Chondrocyte (in vitro differentiated cells): ENCODE measurements at regions not wholly inside any gene's neighbourhood (a gene's known extent, or its start where the extent isn't known, plus 50 kb on each side); places are given as distances from the start of the nearest gene placed in this dataset.

Source experiments
- DNase-seq: peaks from one replicate; pipeline ENCODE4 v3.0.0; 2021; ENCODE audit warnings: mixed read lengths, low spot score
- H3K27ac Mint-ChIP-seq: one replicate; pipeline ENCODE4 v1.8.0; 2021; ENCODE audit warnings: mild to moderate bottlenecking, moderate library complexity, mixed read lengths; ENCODE audit not compliant: unreplicated experiment
- H3K27me3 Mint-ChIP-seq: 2 replicates; pipeline ENCODE4 v1.8.0; 2021; ENCODE audit warnings: low read depth, mixed read lengths
- H3K36me3 Mint-ChIP-seq: 2 replicates; pipeline ENCODE4 v1.8.0; 2021; ENCODE audit warnings: low read depth, mixed read lengths
- H3K4me1 Mint-ChIP-seq: 2 replicates; pipeline ENCODE4 v1.8.0; 2021; ENCODE audit warnings: low read depth, mild to moderate bottlenecking, mixed read lengths
- H3K4me3 Mint-ChIP-seq: one replicate; pipeline ENCODE4 v1.8.0; 2021; ENCODE audit warnings: mild to moderate bottlenecking, moderate library complexity, mixed read lengths; ENCODE audit not compliant: unreplicated experiment
- H3K9me3 Mint-ChIP-seq: 2 replicates; pipeline ENCODE4 v1.8.0; 2021; ENCODE audit warnings: low read depth, mixed read lengths
- CTCF ChIP-seq: fragments of 200-600 bp; sonication (generic); IDR thresholded peaks from 2 replicates; pipeline ENCODE4 v1.5.0; 2021; ENCODE audit warnings: antibody characterized with exemption, mild to moderate bottlenecking, moderate library complexity

GRCh38 chr2:14388724-14389123 is 243.8 kb upstream of the LRATD1 start:
- H3K4me3 Mint-ChIP-seq = no peak overlapping the region
- H3K9me3 Mint-ChIP-seq = no peaks in the 10 kb centered on the region
- H3K36me3 Mint-ChIP-seq = no peaks in the 10 kb centered on the region
- TF ChIP-seq CTCF = no peak
- H3K27ac Mint-ChIP-seq = no peak overlapping the region
- H3K4me1 Mint-ChIP-seq = no peaks in the 10 kb centered on the region
- H3K27me3 Mint-ChIP-seq = peaks cover 9% of the 10 kb centered on the region
- no peak for DNase-seq

GRCh38 chr2:14396533-14397083 is 235.9 kb upstream of the LRATD1 start:
- no peak for DNase-seq
- Mint-ChIP-seq H3K27ac (no peak overlapping the region), H3K4me3 (no peak overlapping the region), H3K4me1 (no peaks in the 10 kb centered on the region), H3K9me3 (no peaks in the 10 kb centered on the region), H3K36me3 (no peaks in the 10 kb centered on the region), H3K27me3 (peaks cover 4% of the 10 kb centered on the region)
- no peak for TF ChIP-seq CTCF

- Mint-ChIP-seq H3K27ac (no peak overlapping the region), H3K27me3 (peaks cover 2% of the 10 kb centered on the region), H3K4me1 (no peaks in the 10 kb centered on the region), H3K9me3 (no peaks in the 10 kb centered on the region), H3K4me3 (no peak overlapping the region), H3K36me3 (no peaks in the 10 kb centered on the region)
- no peak for DNase-seq
- TF ChIP-seq CTCF = no peak
Measured at GRCh38 chr2:14398641-14399040, 233.9 kb upstream of the LRATD1 start.

GRCh38 chr2:14401873-14402272 is 230.6 kb upstream of the LRATD1 start:
- no peak for TF ChIP-seq CTCF
- H3K27ac Mint-ChIP-seq = no peak overlapping the region
- no peak overlapping the region for H3K4me3 Mint-ChIP-seq
- peaks cover 2% of the 10 kb centered on the region for H3K27me3 Mint-ChIP-seq
- DNase-seq = no peak
- no peaks in the 10 kb centered on the region for H3K36me3 Mint-ChIP-seq
- no peaks in the 10 kb centered on the region for H3K4me1 Mint-ChIP-seq
- H3K9me3 Mint-ChIP-seq = no peaks in the 10 kb centered on the region

- DNase-seq = no peak
- Mint-ChIP-seq H3K4me1 (no peaks in the 10 kb centered on the region), H3K27ac (no peak overlapping the region), H3K36me3 (peaks cover 1% of the 10 kb centered on the region), H3K4me3 (no peak overlapping the region), H3K27me3 (no peaks in the 10 kb centered on the region), H3K9me3 (peaks cover 27% of the 10 kb centered on the region)
- no peak for TF ChIP-seq CTCF
Measured at GRCh38 chr2:14408695-14409094, 223.8 kb upstream of the LRATD1 start.
